ENCODE measurements at regions not wholly inside any gene's neighbourhood (a gene's known extent, or its start where the extent isn't known, plus 50 kb on each side); places are given as distances from the start of the nearest gene placed in this dataset.

- no peak for TF ChIP-seq EZH2 (IDR thresholded peaks at IDR 0.05; ENCODE audit: insufficient read depth, poor library complexity, severe bottlenecking)
- no peak for TF ChIP-seq EZH2phosphoT487 (IDR thresholded peaks at IDR 0.05; ENCODE audit: insufficient read depth, low read depth)
These were observed 133.3 kb downstream of the PFKFB3 start for GRCh38 chr10:6336016-6336415.
